Left lobe of liver (tissue), 2 donors: ENCODE measurements at regions not wholly inside any gene's neighbourhood (a gene's known extent, or its start where the extent isn't known, plus 50 kb on each side); places are given as distances from the start of the nearest gene placed in this dataset.
"Not testable (repeated sequence)": the region's sequence is repeated elsewhere in the genome, so short reads cannot be mapped to it uniquely, and the experiment has no call there.

Experiments
- ATAC-seq: fragments of 200-7000 bp; cut with Tn5 transposase; one replicate; pipeline ENCODE4 v1.9.1; 2020; ENCODE audit warnings: mild to moderate bottlenecking, moderate library complexity
- DNase-seq: peaks from one replicate; pipeline ENCODE4 v3.0.0-alpha.2; 2020; ENCODE audit warnings: low spot score
- donor health status: DM: no; HTN: no; CAD: no; lungs with moderate emphysema.
- donor health status: DM: no; HTN: yes; CAD: no.

- ATAC-seq (no peak), DNase-seq (no peak)
Observed at GRCh38 chr11:98710026-98710425, 310.7 kb upstream of the CNTN5 start.

DNA sequence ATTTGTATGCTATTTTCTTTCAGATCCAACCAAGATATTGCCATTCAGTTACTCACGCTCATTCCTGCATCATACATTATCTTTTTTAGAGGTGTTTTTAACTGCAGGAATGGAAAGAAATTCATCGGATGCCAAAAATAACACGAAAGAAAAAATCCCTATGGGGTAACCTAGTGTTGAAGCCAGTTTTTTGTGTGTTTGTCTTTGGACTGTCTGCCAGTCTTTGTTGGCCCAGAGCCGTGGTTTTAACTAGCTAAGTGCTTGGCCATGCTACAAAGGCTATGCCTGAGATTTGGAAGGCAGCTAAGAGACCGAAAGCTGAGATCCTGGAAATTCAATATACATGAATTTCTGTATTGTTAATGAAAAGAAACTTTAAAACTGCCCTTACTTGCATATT lies 309.8 kb upstream of the CNTN5 start:
- peak; percentile 94 for ATAC-seq
- peak; percentile 71 for DNase-seq

DNA sequence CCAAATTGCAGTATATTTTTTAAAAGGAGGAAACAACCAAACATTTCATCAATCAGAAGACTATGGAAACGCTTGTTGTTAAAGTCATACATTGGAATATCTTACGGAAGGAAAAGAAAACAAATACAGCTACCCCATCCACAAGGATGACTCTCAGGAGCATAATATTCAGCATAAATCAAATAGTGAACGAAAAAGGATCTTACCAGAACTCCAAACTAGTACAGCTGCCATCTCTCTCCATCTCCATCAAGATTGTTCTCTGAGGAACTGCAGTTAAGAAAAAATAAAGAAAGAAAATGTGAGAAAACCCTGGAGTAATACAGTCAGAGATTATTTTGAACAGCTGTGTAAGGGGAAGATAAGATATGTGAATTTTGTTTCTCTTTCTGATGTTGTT lies 299.8 kb upstream of the CNTN5 start:
- no peak for ATAC-seq
- no peak for DNase-seq

DNA sequence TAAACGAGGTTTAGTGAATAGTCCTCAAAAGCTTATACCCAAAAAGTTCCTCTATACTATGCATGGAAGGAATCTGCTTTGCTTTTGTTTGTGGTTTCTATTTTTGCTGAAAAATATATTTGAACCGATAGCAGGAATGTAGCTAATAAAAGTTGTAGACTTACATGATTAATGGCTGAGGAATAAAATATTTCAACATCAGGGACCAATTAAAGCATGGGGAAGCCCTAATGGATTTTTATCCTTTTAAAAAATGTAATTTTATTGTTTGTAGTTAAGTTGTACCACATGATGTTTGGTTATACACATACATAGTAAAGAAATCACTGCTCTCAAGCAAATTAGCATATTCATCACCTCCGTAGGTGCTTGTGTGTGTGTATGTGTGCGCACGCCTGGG lies 295.3 kb upstream of the CNTN5 start:
- no peak for DNase-seq
- no peak for ATAC-seq

GRCh38 chr11:98728421-98728820 lies 292.3 kb upstream of the CNTN5 start:
- ATAC-seq = no peak
- DNase-seq = no peak

- no peak for DNase-seq
- no peak for ATAC-seq
Observed at GRCh38 chr11:98729118-98729517, 291.6 kb upstream of the CNTN5 start.

GRCh38 chr11:98732947-98733346 lies 287.8 kb upstream of the CNTN5 start:
- ATAC-seq = no peak

GRCh38 chr11:98733378-98733777 lies 287.4 kb upstream of the CNTN5 start:
- not testable (repeated sequence) for ATAC-seq, DNase-seq

More at GRCh38 chr11:98732947-98733346, 287.8 kb upstream of the CNTN5 start:
- DNase-seq = no peak

DNA sequence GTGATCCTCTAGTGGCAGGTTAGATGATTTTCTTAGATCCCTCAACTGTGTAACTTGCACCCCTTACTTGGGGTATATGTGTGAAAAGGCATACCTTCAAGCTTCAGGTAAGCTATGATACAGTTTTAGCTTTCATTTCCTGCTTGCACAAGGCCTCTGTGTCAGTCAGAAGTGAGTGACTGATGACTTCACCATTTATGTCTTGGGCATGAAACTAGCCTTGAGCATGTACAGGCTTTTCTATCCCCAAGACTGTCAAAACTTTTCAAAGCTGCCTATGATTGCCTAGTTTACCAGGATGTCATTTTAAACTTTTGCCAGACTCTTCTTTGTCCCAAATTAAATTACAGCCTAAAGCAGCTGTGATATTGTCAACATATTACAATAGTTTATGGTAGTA lies 286.1 kb upstream of the CNTN5 start:
- ATAC-seq (no peak), DNase-seq (no peak)

DNA sequence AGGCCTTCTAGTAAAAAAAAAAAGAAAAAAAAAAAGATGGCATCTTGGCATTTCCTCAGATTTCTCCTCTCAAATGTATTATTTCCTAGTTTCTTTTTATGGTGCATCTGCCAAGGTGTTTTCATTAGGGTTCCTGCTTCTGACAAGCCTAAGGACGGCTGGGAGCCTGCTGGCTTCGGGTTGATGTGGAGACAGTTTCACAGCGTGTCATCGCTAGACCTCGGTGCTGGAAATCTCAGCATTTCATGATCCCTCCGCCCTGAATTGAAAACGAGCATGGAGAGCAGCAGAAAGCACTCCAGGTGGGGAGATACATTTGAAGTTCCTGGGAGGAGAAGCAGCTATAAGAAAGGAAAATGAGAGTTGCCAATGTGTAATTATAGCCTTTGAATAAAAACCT lies 283.9 kb upstream of the CNTN5 start:
- DNase-seq (no peak), ATAC-seq (no peak)

GRCh38 chr11:98740321-98740720 lies 280.4 kb upstream of the CNTN5 start:
- DNase-seq = no peak
- no peak for ATAC-seq

GRCh38 chr11:98763446-98763845 lies 257.3 kb upstream of the CNTN5 start:
- DNase-seq, ATAC-seq: not testable (repeated sequence)

DNA sequence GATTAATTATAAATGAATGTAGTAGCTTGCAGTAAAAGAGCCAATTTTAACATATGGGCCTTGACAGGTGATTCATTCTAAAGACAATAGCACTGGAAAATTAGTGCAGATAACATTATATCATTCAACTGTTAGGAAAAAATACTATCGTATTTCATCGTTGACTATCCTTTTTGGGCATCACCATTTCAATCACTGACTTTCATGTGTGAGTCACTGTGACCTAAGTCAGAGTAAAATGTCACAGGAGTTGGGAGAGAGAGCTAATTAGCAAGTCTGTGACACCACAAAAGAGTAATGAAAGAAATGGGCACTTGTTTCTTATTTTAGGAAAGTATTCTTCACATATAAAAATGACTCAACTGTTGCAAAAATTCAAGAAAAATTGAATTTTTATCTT lies 253.8 kb upstream of the CNTN5 start:
- ATAC-seq = no peak
- no peak for DNase-seq

GRCh38 chr11:98770046-98770445 lies 250.7 kb upstream of the CNTN5 start:
- not testable (repeated sequence) for DNase-seq, ATAC-seq

GRCh38 chr11:98771791-98772190 lies 249.0 kb upstream of the CNTN5 start:
- no peak for ATAC-seq

DNA sequence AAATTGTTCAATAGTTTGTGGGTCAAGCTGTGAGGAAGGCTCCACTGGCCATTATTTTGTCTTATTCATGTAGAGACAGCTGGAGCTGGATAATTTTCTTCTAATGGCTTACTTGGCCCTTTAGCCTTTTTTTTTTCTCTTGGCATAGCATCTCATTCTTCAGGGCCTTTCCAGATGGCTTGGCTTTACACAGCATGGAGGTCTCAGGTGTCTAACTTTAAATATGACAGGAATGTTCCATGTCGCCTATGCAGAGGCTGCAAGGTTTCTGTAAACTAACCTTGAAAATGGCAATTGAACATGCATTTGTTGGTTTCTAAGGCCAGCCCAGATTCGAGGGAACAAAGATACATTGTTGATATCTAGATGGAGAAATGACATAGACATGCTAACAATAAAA lies 247.9 kb upstream of the CNTN5 start:
- DNase-seq (no peak), ATAC-seq (no peak)

More at GRCh38 chr11:98771791-98772190, 249.0 kb upstream of the CNTN5 start:
- no peak for DNase-seq

DNA sequence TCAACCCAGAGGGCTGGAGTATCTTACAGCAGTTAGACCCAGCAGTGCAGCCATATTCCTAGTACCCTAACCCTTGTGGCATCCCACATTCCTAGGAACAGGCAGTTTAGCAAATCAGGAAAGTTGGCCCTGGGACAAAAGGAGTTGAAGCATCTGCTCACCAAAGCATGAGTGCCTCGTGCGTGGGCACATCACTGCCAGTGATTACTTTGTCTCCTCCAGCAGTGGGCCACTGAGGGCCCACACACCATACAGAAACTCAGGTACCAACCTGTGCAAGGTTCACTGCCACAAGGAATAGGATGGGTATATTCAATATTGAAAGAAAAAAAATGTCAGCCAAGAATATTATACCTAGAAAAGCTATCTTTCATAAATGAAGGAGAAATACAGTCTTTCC lies 227.5 kb upstream of the CNTN5 start:
- ATAC-seq (no peak), DNase-seq (no peak)

- DNase-seq (no peak), ATAC-seq (no peak)
Observed at GRCh38 chr11:98798333-98798732, 222.4 kb upstream of the CNTN5 start.

- DNase-seq (no peak), ATAC-seq (no peak)
Observed at GRCh38 chr11:98800696-98801095, 220.1 kb upstream of the CNTN5 start.

GRCh38 chr11:98828986-98829708 lies 191.6 kb upstream of the CNTN5 start:
- no peak for DNase-seq
- ATAC-seq = no peak

- no peak for ATAC-seq
- DNase-seq = no peak
Observed at GRCh38 chr11:98829971-98830370, 190.8 kb upstream of the CNTN5 start.

GRCh38 chr11:98834776-98835175 lies 186.0 kb upstream of the CNTN5 start:
- DNase-seq (no peak), ATAC-seq (no peak)

- ATAC-seq (peak; percentile 91), DNase-seq (peak; percentile 50)
Observed at GRCh38 chr11:98835335-98835734, 185.4 kb upstream of the CNTN5 start.
